ENCODE measurements at regions not wholly inside any gene's neighbourhood (a gene's known extent, or its start where the extent isn't known, plus 50 kb on each side); places are given as distances from the start of the nearest gene placed in this dataset.

- Histone ChIP-seq H3K9ac (ENCODE audit: extremely low read depth, insufficient read length, low read length) (no peak overlapping the region), H2BK120ac (ENCODE audit: low read depth, low read length, poor library complexity, severe bottlenecking) (no peak overlapping the region), H4K5ac (ENCODE audit: insufficient read length, low read depth, low read length) (no peak overlapping the region), H2AK5ac (ENCODE audit: insufficient read length, low read length) (no peak overlapping the region), H3T11ph (ENCODE audit: low read length) (no peak overlapping the region), H2BK15ac (ENCODE audit: low read depth, low read length) (no peak overlapping the region), H3K27ac (ENCODE audit: insufficient read length, low read depth, low read length) (no peak overlapping the region), H3K56ac (ENCODE audit: insufficient read length, low read depth, low read length) (no peak overlapping the region), H4K8ac (replicated peaks; ENCODE audit: insufficient read length, low read depth, low read length) (no peak overlapping the region), H3K27me3 (ENCODE audit: insufficient read depth, low read length) (no peaks in the 10 kb centered on the region), H3K79me2 (ENCODE audit: insufficient read depth, low read length) (no peaks in the 10 kb centered on the region), H4K20me1 (ENCODE audit: control insufficient read depth, insufficient read depth, insufficient read length) (no peaks in the 10 kb centered on the region), H2BK12ac (ENCODE audit: insufficient read length, low read depth, low read length) (no peak overlapping the region), H3K79me1 (ENCODE audit: insufficient read depth, low read depth, low read length, poor library complexity, severe bottlenecking) (no peaks in the 10 kb centered on the region), H3K18ac (ENCODE audit: insufficient read length, low read depth, low read length) (no peak overlapping the region), H2AFZ (ENCODE audit: low read length) (no peak overlapping the region), H3K9me3 (ENCODE audit: control insufficient read depth, low read depth, low read length) (no peaks in the 10 kb centered on the region), H3K23ac (ENCODE audit: insufficient read length, low read depth, low read length) (no peak overlapping the region), H3K14ac (ENCODE audit: insufficient read depth, low read length) (no peak overlapping the region), H3K4me1 (ENCODE audit: insufficient read depth, low read length) (peaks cover 4% of the 10 kb centered on the region; the same call in 1 of the 2 replicates), H3K4ac (ENCODE audit: low read depth, low read length) (no peak overlapping the region), H2BK5ac (ENCODE audit: insufficient read length, low read length) (no peak overlapping the region), H2BK20ac (ENCODE audit: low read depth, low read length, poor library complexity, severe bottlenecking) (no peak overlapping the region), H4K91ac (ENCODE audit: insufficient read length, low read depth, low read length) (no peak overlapping the region), H3K23me2 (ENCODE audit: insufficient read length, low read depth, low read length, poor library complexity, severe bottlenecking) (no peaks in the 10 kb centered on the region), H3K4me2 (ENCODE audit: insufficient read depth, insufficient read length, low read length) (no peak overlapping the region)
- no peaks in the 10 kb centered on the region; the same call in 1 of the 2 replicates for H3K27me3 Mint-ChIP-seq (ENCODE audit: low read depth)
- no CpG with 5 or more reads among the region's 2 CpGs for WGBS (ENCODE audit: extremely low coverage, insufficient read length, low lambda C conversion rate)
- H3K9me3 Mint-ChIP-seq = peaks cover 0 to 3% of the 10 kb centered on the region in 2 experiments; a peak in 1 of 5 replicates
- TF ChIP-seq CTCF (conservative IDR thresholded peaks at IDR 0.05) = no peak
- H3K4me3 Mint-ChIP-seq = no peak overlapping the region
- no peak overlapping the region for H3K27ac Mint-ChIP-seq
- no peak for DNase-seq
- H3K4me1 Mint-ChIP-seq = peaks cover 8% of the 10 kb centered on the region in 2 experiments
- no peaks in the 10 kb centered on the region; a peak in 1 of 7 replicates for H3K36me3 Mint-ChIP-seq (ENCODE audit: insufficient read depth in 1 of 3, low read depth in 3 of 3)
These were observed 140.3 kb downstream of the ZNF608 start for GRCh38 chr5:124606093-124606492.
